B cell (primary cell): ENCODE measurements at regions not wholly inside any gene's neighbourhood (a gene's known extent, or its start where the extent isn't known, plus 50 kb on each side); places are given as distances from the start of the nearest gene placed in this dataset.
A peak's percentile ranks its signal among the peaks of the same experiment; 100 is the strongest.

ENCODE experiments used
- ATAC-seq: fragments of 200-7000 bp; cut with Tn5 transposase; one replicate; pipeline ENCODE4 v1.10.0; 2021; ENCODE audit warnings: low read depth, mild to moderate bottlenecking, moderate number of reproducible peaks, moderate library complexity
- CTCF ChIA-PET: fragments of 350-600 bp; sonication (Branson Sonifier 250); formaldehyde crosslinking; loops from one replicate; lab custom pipeline; 2021; ENCODE audit warnings: antibody characterized with exemption, inconsistent platforms; lab: Charles Lee
- POLR2A ChIA-PET: fragments of 350-600 bp; sonication (Branson Sonifier 250); formaldehyde crosslinking; loops from one replicate; lab custom pipeline; 2021; ENCODE audit warnings: antibody characterized with exemption; lab: Charles Lee
- DNase-seq: peaks from one replicate; pipeline ENCODE4 v3.0.0; 2013
- H2AFZ ChIP-seq: 2 replicates; pipeline ENCODE4 v1.6.1; 2012; ENCODE audit warnings: mild to moderate bottlenecking, low read depth, low read length; ENCODE audit not compliant: insufficient read depth, poor library complexity, severe bottlenecking
- H3K27ac ChIP-seq, 2 donors: 1 replicate in 1 of 2; 2 replicates in 1 of 2; pipeline ENCODE4 v1.5.1; 2012 to 2013; ENCODE audit warnings: low read length in 2 of 2, mild to moderate bottlenecking in 2 of 2, moderate library complexity in 1 of 2
- H3K27me3 ChIP-seq, 4 experiments: fragments of 200-600 bp in 1 of 4; sonication (generic) in 1 of 4; replicated peaks in 1 of 4; 1 replicate in 2 of 4; 2 replicates in 2 of 4; pipeline versions ENCODE4 v1.6.1 to v1.7.0; 2013 to 2016; ENCODE audit warnings: low read length in 3 of 4, mild to moderate bottlenecking in 2 of 4, mixed read lengths in 1 of 4, moderate library complexity in 1 of 4; ENCODE audit not compliant: insufficient read depth in 4 of 4, control insufficient read depth in 3 of 4; ENCODE audit errors: control extremely low read depth in 1 of 4
- H3K36me3 ChIP-seq, 2 experiments: replicated peaks in 1 of 2; 1 replicate in 1 of 2; 2 replicates in 1 of 2; pipeline versions ENCODE4 v1.6.1 to v1.7.1; 2013; ENCODE audit warnings: low read length in 1 of 2; ENCODE audit not compliant: insufficient read depth in 2 of 2, control insufficient read depth in 1 of 2; ENCODE audit errors: control extremely low read depth in 1 of 2, extremely low read depth in 1 of 2
- H3K4me1 ChIP-seq, 2 donors: fragments of 200-600 bp in 1 of 2; sonication (generic) in 1 of 2; 1 replicate in 1 of 2; 2 replicates in 1 of 2; pipeline versions ENCODE4 v1.5.1 to v1.6.1; 2013 to 2017; ENCODE audit warnings: low read length in 2 of 2; ENCODE audit not compliant: control insufficient read depth in 2 of 2, insufficient read depth in 2 of 2
- H3K4me2 ChIP-seq: replicated peaks from 2 replicates; pipeline ENCODE3; 2012; ENCODE audit warnings: mild to moderate bottlenecking, low read depth, low read length; ENCODE audit not compliant: poor library complexity, severe bottlenecking
- H3K4me3 ChIP-seq, 5 experiments: fragments of 200-600 bp in 1 of 5; sonication (generic) in 1 of 5; 1 replicate in 3 of 5; 2 replicates in 2 of 5; pipeline versions ENCODE4 v1.5.1 to v1.7.0; 2011 to 2016; ENCODE audit warnings: low read length in 4 of 5, mild to moderate bottlenecking in 4 of 5, low read depth in 2 of 5, control low read depth in 1 of 5, moderate library complexity in 1 of 5; ENCODE audit not compliant: insufficient read depth in 1 of 5; ENCODE audit errors: control extremely low read depth in 1 of 5, extremely low read depth in 1 of 5
- H3K79me2 ChIP-seq: fragments of 200-600 bp; sonication (generic); one replicate; pipeline ENCODE4 v1.6.0; 2016; ENCODE audit warnings: low read length; ENCODE audit not compliant: control insufficient read depth, insufficient read depth
- H3K9ac ChIP-seq: fragments of 200-600 bp; sonication (generic); 2 replicates; pipeline ENCODE4 v1.6.1; 2017; ENCODE audit warnings: mild to moderate bottlenecking, low read length, moderate library complexity
- H3K9me3 ChIP-seq, 3 donors: one replicate each; pipeline versions ENCODE4 v1.6.1 to v1.7.1; 2013; ENCODE audit warnings: low read length in 2 of 3; ENCODE audit not compliant: control insufficient read depth in 2 of 3, insufficient read depth in 1 of 3; ENCODE audit errors: control extremely low read depth in 1 of 3
- H4K20me1 ChIP-seq: 2 replicates; pipeline ENCODE4 v1.6.0; 2012; ENCODE audit warnings: mild to moderate bottlenecking, low read length; ENCODE audit not compliant: insufficient read depth, control insufficient read depth, poor library complexity, severe bottlenecking
- H3K27ac Mint-ChIP-seq: one replicate; pipeline ENCODE4 v1.8.0; 2021; ENCODE audit warnings: mixed read lengths
- H3K27me3 Mint-ChIP-seq: one replicate; pipeline ENCODE4 v1.8.0; 2021; ENCODE audit warnings: mixed read lengths
- H3K4me1 Mint-ChIP-seq: one replicate; pipeline ENCODE4 v1.8.0; 2021; ENCODE audit warnings: mixed read lengths
- H3K4me3 Mint-ChIP-seq: one replicate; pipeline ENCODE4 v1.8.0; 2021; ENCODE audit warnings: mixed read lengths
- H3K9me3 Mint-ChIP-seq: one replicate; pipeline ENCODE4 v1.8.0; 2022; ENCODE audit warnings: mixed read lengths; ENCODE audit not compliant: insufficient read depth
- EZH2 ChIP-seq: IDR thresholded peaks from 2 replicates; pipeline ENCODE4 v1.6.1; 2012; ENCODE audit warnings: borderline replicate concordance, low read depth, mild to moderate bottlenecking, moderate library complexity, low read length; ENCODE audit not compliant: insufficient read depth, poor library complexity, severe bottlenecking
- WGBS: methylation state at CpG from one replicate; pipeline ENCODE4 v1.1.5; 2013; ENCODE audit warnings: missing lambda C conversion rate; ENCODE audit not compliant: insufficient coverage; 5-methylcytosine and 5-hydroxymethylcytosine counted together
- intact Hi-C: fragments of 100-400 bp; cut with micrococcal nuclease; formaldehyde crosslinking; loops from one replicate; pipeline ENCODE4 v1.10.0; 2022
- TF ChIP-seq, protein P1 (sequence below): fragments of 200-600 bp; IDR thresholded peaks from one replicate; pipeline ENCODE4 v1.8.0; 2022; ENCODE audit warnings: antibody characterized with exemption, mild to moderate bottlenecking

DNA sequence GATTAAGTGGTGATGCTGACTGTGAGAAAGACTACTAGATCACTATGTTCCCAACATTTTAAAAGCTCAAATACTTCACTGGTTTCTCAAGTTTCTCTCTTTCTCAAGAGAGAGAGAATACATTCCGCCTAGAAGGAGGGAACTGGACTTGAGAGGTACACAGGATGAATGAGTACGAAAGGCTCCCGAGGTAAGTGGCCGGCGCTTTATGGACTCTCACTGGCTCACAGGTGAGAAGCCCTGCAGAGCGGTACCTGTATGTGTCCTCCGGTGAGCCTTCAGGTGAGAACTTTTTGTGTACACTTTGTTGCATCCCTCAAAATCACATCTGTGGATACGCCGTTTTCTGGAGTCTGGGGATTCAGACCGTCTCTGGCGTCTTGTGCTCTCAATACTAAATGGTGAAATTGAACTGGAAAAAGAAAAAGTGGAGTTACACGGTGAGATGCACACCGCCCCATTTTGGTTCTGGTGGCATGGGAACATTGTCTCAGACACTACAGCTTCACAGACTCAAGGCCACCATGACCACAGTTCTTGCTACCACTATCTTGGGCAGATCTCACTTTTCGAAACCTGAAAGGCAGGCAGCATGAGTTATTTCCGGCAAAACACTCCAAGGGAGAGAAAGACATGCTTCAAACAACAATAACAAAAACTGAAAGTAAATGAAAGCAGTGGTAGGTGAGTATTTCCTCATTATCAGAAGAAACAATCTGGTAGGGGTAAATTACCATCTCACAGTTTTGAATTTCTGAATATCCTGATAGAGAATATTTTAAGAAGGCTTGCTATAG is 418.9 kb downstream of the KLF12 start:
- Histone ChIP-seq H3K27ac (peak overlapping the region; percentile 15 to 29), H3K4me1 (peaks cover 0 to 5% of the 10 kb centered on the region in 2 donors), H2AFZ (no peak overlapping the region), H3K27me3 (no peaks in the 10 kb centered on the region), H3K4me2 (no peak overlapping the region), H4K20me1 (no peaks in the 10 kb centered on the region), H3K79me2 (no peaks in the 10 kb centered on the region), H3K4me3 (no peak overlapping the region), H3K9me3 (no peaks in the 10 kb centered on the region), H3K36me3 (peaks cover 0 to 39% of the 10 kb centered on the region in 2 experiments), H3K9ac (no peak overlapping the region)
- CTCF ChIA-PET, result no interaction called here
- WGBS, result 94% methylated on average over 7 of the region's 15 CpGs
- H3K4me1 Mint-ChIP-seq, result peaks cover 6% of the 10 kb centered on the region
- H3K9me3 Mint-ChIP-seq, result no peaks in the 10 kb centered on the region
- H3K4me3 Mint-ChIP-seq, result peak overlapping the region; percentile 5
- ATAC-seq, result peak; percentile 39
- peak overlapping the region; percentile 78 for H3K27ac Mint-ChIP-seq
- POLR2A ChIA-PET, result no interaction called here
- no peaks in the 10 kb centered on the region for H3K27me3 Mint-ChIP-seq
- TF ChIP-seq EZH2, result no peak
- DNase-seq, result peak; percentile 23
- intact Hi-C loops, result no loop called here

DNA sequence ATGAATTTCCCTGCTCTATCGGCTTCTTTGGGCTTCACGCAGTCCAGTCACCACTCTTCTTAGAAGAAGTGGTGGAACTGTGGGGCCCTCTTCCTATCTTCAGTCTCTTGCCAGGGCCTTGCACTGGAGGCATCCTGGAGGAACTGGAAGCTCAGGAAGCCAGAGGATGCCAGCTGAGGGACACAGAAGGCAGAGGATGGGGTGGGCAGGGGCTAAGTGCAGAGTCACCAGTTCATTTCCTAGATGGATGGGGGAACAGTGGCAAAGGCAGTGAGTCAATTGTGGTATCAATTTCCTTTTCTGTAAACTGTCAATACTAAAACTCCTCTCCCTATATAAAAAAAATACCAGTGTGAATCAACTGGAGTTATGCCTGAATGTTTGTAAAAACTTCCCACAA is 419.7 kb downstream of the KLF12 start:
- Histone ChIP-seq H3K4me2 (no peak overlapping the region), H3K36me3 (peaks cover 0 to 44% of the 10 kb centered on the region in 2 experiments), H3K9me3 (no peaks in the 10 kb centered on the region), H3K27me3 (no peaks in the 10 kb centered on the region), H3K27ac (no peak overlapping the region), H3K4me1 (peaks cover 0 to 5% of the 10 kb centered on the region in 2 donors), H2AFZ (no peak overlapping the region), H3K4me3 (no peak overlapping the region), H3K9ac (no peak overlapping the region), H3K79me2 (no peaks in the 10 kb centered on the region), H4K20me1 (no peaks in the 10 kb centered on the region)
- DNase-seq (no peak), ATAC-seq (no peak)
- Mint-ChIP-seq H3K27ac (no peak overlapping the region), H3K4me3 (no peak overlapping the region), H3K9me3 (no peaks in the 10 kb centered on the region), H3K27me3 (no peaks in the 10 kb centered on the region), H3K4me1 (peaks cover 6% of the 10 kb centered on the region)
- CTCF ChIA-PET, result no interaction called here
- TF ChIP-seq EZH2, result no peak
- TF ChIP-seq, protein P1, sequence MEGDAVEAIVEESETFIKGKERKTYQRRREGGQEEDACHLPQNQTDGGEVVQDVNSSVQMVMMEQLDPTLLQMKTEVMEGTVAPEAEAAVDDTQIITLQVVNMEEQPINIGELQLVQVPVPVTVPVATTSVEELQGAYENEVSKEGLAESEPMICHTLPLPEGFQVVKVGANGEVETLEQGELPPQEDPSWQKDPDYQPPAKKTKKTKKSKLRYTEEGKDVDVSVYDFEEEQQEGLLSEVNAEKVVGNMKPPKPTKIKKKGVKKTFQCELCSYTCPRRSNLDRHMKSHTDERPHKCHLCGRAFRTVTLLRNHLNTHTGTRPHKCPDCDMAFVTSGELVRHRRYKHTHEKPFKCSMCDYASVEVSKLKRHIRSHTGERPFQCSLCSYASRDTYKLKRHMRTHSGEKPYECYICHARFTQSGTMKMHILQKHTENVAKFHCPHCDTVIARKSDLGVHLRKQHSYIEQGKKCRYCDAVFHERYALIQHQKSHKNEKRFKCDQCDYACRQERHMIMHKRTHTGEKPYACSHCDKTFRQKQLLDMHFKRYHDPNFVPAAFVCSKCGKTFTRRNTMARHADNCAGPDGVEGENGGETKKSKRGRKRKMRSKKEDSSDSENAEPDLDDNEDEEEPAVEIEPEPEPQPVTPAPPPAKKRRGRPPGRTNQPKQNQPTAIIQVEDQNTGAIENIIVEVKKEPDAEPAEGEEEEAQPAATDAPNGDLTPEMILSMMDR, result no peak
- intact Hi-C loops, result no loop called here
- POLR2A ChIA-PET, result no interaction called here
- 100% methylated on average over 2 of the region's 2 CpGs for WGBS
